Activated B cell treated with CpG ODN at 0.5 μM for 24 hours (primary cell): ENCODE measurements at regions not wholly inside any gene's neighbourhood (a gene's known extent, or its start where the extent isn't known, plus 50 kb on each side); places are given as distances from the start of the nearest gene placed in this dataset.

Source experiments
- ATAC-seq: fragments of 200-7000 bp; cut with Tn5 transposase; one replicate; pipeline ENCODE4 v1.10.0; 2021; ENCODE audit warnings: low read depth, mild to moderate bottlenecking, moderate library complexity
- CTCF ChIA-PET: fragments of 350-600 bp; sonication (Branson Sonifier 250); formaldehyde crosslinking; loops from one replicate; lab custom pipeline; 2021; ENCODE audit warnings: antibody characterized with exemption; lab: Charles Lee
- POLR2A ChIA-PET: fragments of 350-600 bp; sonication (Branson Sonifier 250); formaldehyde crosslinking; loops from one replicate; lab custom pipeline; 2021; ENCODE audit warnings: antibody characterized with exemption; lab: Charles Lee
- DNase-seq: peaks from one replicate; pipeline ENCODE4 v3.0.0; 2022
- H3K27ac Mint-ChIP-seq: one replicate; pipeline ENCODE4 v1.8.0; 2020; ENCODE audit warnings: mixed read lengths
- H3K27me3 Mint-ChIP-seq: one replicate; pipeline ENCODE4 v1.8.0; 2021; ENCODE audit warnings: mixed read lengths
- H3K36me3 Mint-ChIP-seq: one replicate; pipeline ENCODE4 v1.8.0; 2021; ENCODE audit warnings: low read depth, mixed read lengths
- H3K4me1 Mint-ChIP-seq: one replicate; pipeline ENCODE4 v1.8.0; 2021; ENCODE audit warnings: mixed read lengths
- H3K4me3 Mint-ChIP-seq: one replicate; pipeline ENCODE4 v1.8.0; 2020; ENCODE audit warnings: mild to moderate bottlenecking, mixed read lengths
- H3K9me3 Mint-ChIP-seq: one replicate; pipeline ENCODE4 v1.8.0; 2020; ENCODE audit warnings: mixed read lengths
- CTCF ChIP-seq: fragments of 200-600 bp; IDR thresholded peaks from one replicate; pipeline ENCODE4 v1.8.0; 2022; ENCODE audit warnings: antibody characterized with exemption, mild to moderate bottlenecking
- intact Hi-C: fragments of 100-400 bp; cut with micrococcal nuclease; formaldehyde crosslinking; loops from one replicate; pipeline ENCODE4 v1.15.1; 2024

GRCh38 chr13:30147015-30147414 is 160.3 kb downstream of the KATNAL1 start:
- intact Hi-C loops: loop anchor here (5.0 kb wide), 1 partner anchor 425 kb away; no protein-coding TSS in a partner anchor
- peaks cover 40% of the 10 kb centered on the region for H3K4me1 Mint-ChIP-seq
- DNase-seq: no peak
- H3K36me3 Mint-ChIP-seq: no peaks in the 10 kb centered on the region
- no peaks in the 10 kb centered on the region for H3K27me3 Mint-ChIP-seq
- POLR2A ChIA-PET: interaction anchor here (1.6 kb wide), 1 partner anchor 11 kb away, joined by 4 read pairs; no protein-coding TSS in a partner anchor
- TF ChIP-seq CTCF: no peak
- ATAC-seq: no peak
- H3K4me3 Mint-ChIP-seq: no peak overlapping the region
- H3K9me3 Mint-ChIP-seq: peaks cover 4% of the 10 kb centered on the region
- no peak overlapping the region for H3K27ac Mint-ChIP-seq
- CTCF ChIA-PET: interaction anchor here (1.0 kb wide), 1 partner anchor 315 kb away, joined by 3 read pairs; no protein-coding TSS in a partner anchor

- peaks cover 2% of the 10 kb centered on the region for H3K27me3 Mint-ChIP-seq
- no peak for TF ChIP-seq CTCF
- no peak overlapping the region for H3K4me3 Mint-ChIP-seq
- H3K4me1 Mint-ChIP-seq: peaks cover 47% of the 10 kb centered on the region
- H3K27ac Mint-ChIP-seq: peak overlapping the region; percentile 13
- POLR2A ChIA-PET: interaction anchor here (1.7 kb wide), 1 partner anchor 23 kb away, joined by 4 read pairs; no protein-coding TSS in a partner anchor
- no peaks in the 10 kb centered on the region for H3K36me3 Mint-ChIP-seq
- CTCF ChIA-PET: interaction anchor here (1.9 kb wide), 1 partner anchor 14 kb away, joined by 7 read pairs; no protein-coding TSS in a partner anchor
- intact Hi-C loops: loop anchor here (5.0 kb wide), 1 partner anchor 426 kb away; no protein-coding TSS in a partner anchor
- H3K9me3 Mint-ChIP-seq: peaks cover 4% of the 10 kb centered on the region
- ATAC-seq (peak; percentile 51), DNase-seq (no peak)
Measured at GRCh38 chr13:30145709-30146367, 161.5 kb downstream of the KATNAL1 start.

- no peak overlapping the region for H3K4me3 Mint-ChIP-seq
- H3K4me1 Mint-ChIP-seq: peaks cover 47% of the 10 kb centered on the region
- H3K27me3 Mint-ChIP-seq: peaks cover 2% of the 10 kb centered on the region
- ChIA-PET POLR2A (interaction anchor here (0.5 kb wide), 1 partner anchor 293 kb away, joined by 4 read pairs; the partner anchor contains the start of gene UBL3), CTCF (no interaction called here)
- DNase-seq: no peak
- H3K27ac Mint-ChIP-seq: no peak overlapping the region
- no peak for ATAC-seq
- intact Hi-C loops: no loop called here
- H3K36me3 Mint-ChIP-seq: no peaks in the 10 kb centered on the region
- peaks cover 4% of the 10 kb centered on the region for H3K9me3 Mint-ChIP-seq
- TF ChIP-seq CTCF: no peak
Measured at GRCh38 chr13:30143666-30144400, 163.5 kb downstream of the KATNAL1 start.

- intact Hi-C loops: no loop called here
- POLR2A ChIA-PET: interaction anchor here (0.6 to 1.3 kb wide), 2 partner anchors 10 to 230 kb away, joined by 3 read pairs; no protein-coding TSS in a partner anchor
- TF ChIP-seq CTCF: no peak
- CTCF ChIA-PET: interaction anchor here (1.8 to 2.2 kb wide), 2 partner anchors 10 to 320 kb away, joined by 5 to 15 read pairs; no protein-coding TSS in a partner anchor
- Mint-ChIP-seq H3K4me3 (no peak overlapping the region), H3K4me1 (peaks cover 37% of the 10 kb centered on the region), H3K36me3 (no peaks in the 10 kb centered on the region), H3K27me3 (peaks cover 2% of the 10 kb centered on the region), H3K9me3 (peaks cover 4% of the 10 kb centered on the region), H3K27ac (no peak overlapping the region)
- DNase-seq (no peak), ATAC-seq (no peak)
Measured at GRCh38 chr13:30142486-30143211, 164.7 kb downstream of the KATNAL1 start.
